Activated naive CD8-positive, alpha-beta T cell treated with anti-CD3 and anti-CD28 coated beads, Interleukin-2, amount 10 ng/mL, durations not matched to agents 7 days and 5 days (primary cell): ENCODE measurements at regions not wholly inside any gene's neighbourhood (a gene's known extent, or its start where the extent isn't known, plus 50 kb on each side); places are given as distances from the start of the nearest gene placed in this dataset.
"Not testable (repeated sequence)": the region's sequence is repeated elsewhere in the genome, so short reads cannot be mapped to it uniquely, and the experiment has no call there.

Experiments used
- ATAC-seq: fragments of 150-1000 bp; cut with Tn5 transposase; one replicate; pipeline ENCODE4 v1.10.0; 2021; ENCODE audit warnings: low read depth, moderate library complexity
- POLR2A ChIA-PET: fragments of 350-600 bp; sonication (Branson Sonifier 250); formaldehyde crosslinking; loops from one replicate; lab custom pipeline; 2021; ENCODE audit warnings: antibody characterized with exemption; lab: Charles Lee
- DNase-seq: peaks from one replicate; pipeline ENCODE4 v3.0.0; 2021
- H3K27ac Mint-ChIP-seq: one replicate; pipeline ENCODE4 v1.8.0; 2022; ENCODE audit warnings: mild to moderate bottlenecking, mixed read lengths
- H3K27me3 Mint-ChIP-seq: one replicate; pipeline ENCODE4 v1.8.0; 2022; ENCODE audit warnings: mild to moderate bottlenecking, moderate library complexity, mixed read lengths
- H3K36me3 Mint-ChIP-seq: one replicate; pipeline ENCODE4 v1.8.0; 2021; ENCODE audit warnings: mild to moderate bottlenecking, mixed read lengths
- H3K4me1 Mint-ChIP-seq: one replicate; pipeline ENCODE4 v1.8.0; 2021; ENCODE audit warnings: mixed read lengths
- H3K4me3 Mint-ChIP-seq: one replicate; pipeline ENCODE4 v1.8.0; 2022; ENCODE audit warnings: mild to moderate bottlenecking, moderate library complexity, mixed read lengths
- H3K9me3 Mint-ChIP-seq: one replicate; pipeline ENCODE4 v1.8.0; 2021; ENCODE audit warnings: mixed read lengths

GRCh38 chr6:167402195-167402686 is 77.4 kb downstream of the TTLL2 start:
- ATAC-seq (no peak), DNase-seq (no peak)
- H3K9me3 Mint-ChIP-seq = no peaks in the 10 kb centered on the region
- H3K27me3 Mint-ChIP-seq = peaks cover 7% of the 10 kb centered on the region
- no peak overlapping the region for H3K4me3 Mint-ChIP-seq
- POLR2A ChIA-PET = no interaction called here
- H3K27ac Mint-ChIP-seq = no peak overlapping the region
- H3K4me1 Mint-ChIP-seq = peaks cover 3% of the 10 kb centered on the region
- H3K36me3 Mint-ChIP-seq = no peaks in the 10 kb centered on the region

- Mint-ChIP-seq H3K36me3 (no peaks in the 10 kb centered on the region), H3K4me1 (peaks cover 3% of the 10 kb centered on the region), H3K27ac (no peak overlapping the region), H3K4me3 (no peak overlapping the region), H3K9me3 (no peaks in the 10 kb centered on the region), H3K27me3 (peaks cover 7% of the 10 kb centered on the region)
- POLR2A ChIA-PET = no interaction called here
- DNase-seq = no peak
- ATAC-seq = no peak
These were observed 78.5 kb downstream of the TTLL2 start for GRCh38 chr6:167403427-167403826.

GRCh38 chr6:167404385-167405049 is 79.6 kb downstream of the TTLL2 start:
- peaks cover 7% of the 10 kb centered on the region for H3K27me3 Mint-ChIP-seq
- H3K9me3 Mint-ChIP-seq = no peaks in the 10 kb centered on the region
- no peak overlapping the region for H3K4me3 Mint-ChIP-seq
- DNase-seq = no peak
- no peak for ATAC-seq
- H3K27ac Mint-ChIP-seq = no peak overlapping the region
- POLR2A ChIA-PET = no interaction called here
- no peaks in the 10 kb centered on the region for H3K36me3 Mint-ChIP-seq
- peaks cover 3% of the 10 kb centered on the region for H3K4me1 Mint-ChIP-seq

GRCh38 chr6:167405778-167406532 is 81.1 kb downstream of the TTLL2 start:
- Mint-ChIP-seq H3K27ac (no peak overlapping the region), H3K4me3 (no peak overlapping the region), H3K9me3 (no peaks in the 10 kb centered on the region), H3K4me1 (peaks cover 3% of the 10 kb centered on the region), H3K36me3 (no peaks in the 10 kb centered on the region), H3K27me3 (peaks cover 7% of the 10 kb centered on the region)
- DNase-seq (no peak), ATAC-seq (no peak)
- POLR2A ChIA-PET = no interaction called here

GRCh38 chr6:167406533-167407238 is 81.8 kb downstream of the TTLL2 start:
- ATAC-seq, H3K4me3 Mint-ChIP-seq, H3K36me3 Mint-ChIP-seq, H3K9me3 Mint-ChIP-seq, H3K4me1 Mint-ChIP-seq, H3K27me3 Mint-ChIP-seq, H3K27ac Mint-ChIP-seq, POLR2A ChIA-PET, DNase-seq: not testable (repeated sequence)

- no peak overlapping the region for H3K27ac Mint-ChIP-seq
- H3K4me3 Mint-ChIP-seq = no peak overlapping the region
- ATAC-seq = no peak
- POLR2A ChIA-PET = no interaction called here
- H3K27me3 Mint-ChIP-seq = peaks cover 7% of the 10 kb centered on the region
- H3K4me1 Mint-ChIP-seq = peaks cover 3% of the 10 kb centered on the region
- no peaks in the 10 kb centered on the region for H3K9me3 Mint-ChIP-seq
- no peak for DNase-seq
- no peaks in the 10 kb centered on the region for H3K36me3 Mint-ChIP-seq
These were observed 82.6 kb downstream of the TTLL2 start for GRCh38 chr6:167407239-167408064.

- POLR2A ChIA-PET = no interaction called here
- peaks cover 3% of the 10 kb centered on the region for H3K4me1 Mint-ChIP-seq
- H3K4me3 Mint-ChIP-seq = no peak overlapping the region
- no peaks in the 10 kb centered on the region for H3K9me3 Mint-ChIP-seq
- no peaks in the 10 kb centered on the region for H3K36me3 Mint-ChIP-seq
- DNase-seq (no peak), ATAC-seq (no peak)
- peaks cover 7% of the 10 kb centered on the region for H3K27me3 Mint-ChIP-seq
- H3K27ac Mint-ChIP-seq = no peak overlapping the region
These were observed 83.5 kb downstream of the TTLL2 start for GRCh38 chr6:167408235-167408869.

GRCh38 chr6:167409079-167409478 is 84.2 kb downstream of the TTLL2 start:
- no peak overlapping the region for H3K4me3 Mint-ChIP-seq
- POLR2A ChIA-PET = no interaction called here
- ATAC-seq (no peak), DNase-seq (no peak)
- H3K9me3 Mint-ChIP-seq = no peaks in the 10 kb centered on the region
- H3K36me3 Mint-ChIP-seq = no peaks in the 10 kb centered on the region
- H3K27me3 Mint-ChIP-seq = peaks cover 4% of the 10 kb centered on the region
- peaks cover 3% of the 10 kb centered on the region for H3K4me1 Mint-ChIP-seq
- no peak overlapping the region for H3K27ac Mint-ChIP-seq

GRCh38 chr6:167409694-167410093 is 84.8 kb downstream of the TTLL2 start:
- POLR2A ChIA-PET = no interaction called here
- Mint-ChIP-seq H3K9me3 (no peaks in the 10 kb centered on the region), H3K4me3 (no peak overlapping the region), H3K4me1 (peaks cover 3% of the 10 kb centered on the region), H3K27me3 (peaks cover 4% of the 10 kb centered on the region), H3K36me3 (no peaks in the 10 kb centered on the region), H3K27ac (no peak overlapping the region)
- no peak for DNase-seq
- no peak for ATAC-seq

- no peak for ATAC-seq
- peaks cover 4% of the 10 kb centered on the region for H3K27me3 Mint-ChIP-seq
- no peak overlapping the region for H3K27ac Mint-ChIP-seq
- no peaks in the 10 kb centered on the region for H3K36me3 Mint-ChIP-seq
- H3K4me1 Mint-ChIP-seq = peaks cover 3% of the 10 kb centered on the region
- POLR2A ChIA-PET = no interaction called here
- DNase-seq = no peak
- H3K4me3 Mint-ChIP-seq = no peak overlapping the region
- no peaks in the 10 kb centered on the region for H3K9me3 Mint-ChIP-seq
These were observed 85.6 kb downstream of the TTLL2 start for GRCh38 chr6:167410462-167410861.

GRCh38 chr6:167412506-167412905 is 87.6 kb downstream of the TTLL2 start:
- Mint-ChIP-seq H3K36me3 (no peaks in the 10 kb centered on the region), H3K4me1 (no peaks in the 10 kb centered on the region), H3K9me3 (no peaks in the 10 kb centered on the region), H3K27me3 (no peaks in the 10 kb centered on the region), H3K4me3 (no peak overlapping the region), H3K27ac (no peak overlapping the region)
- DNase-seq (no peak), ATAC-seq (no peak)
- POLR2A ChIA-PET = no interaction called here

- Mint-ChIP-seq H3K27me3 (peaks cover 2% of the 10 kb centered on the region), H3K4me1 (no peaks in the 10 kb centered on the region), H3K27ac (no peak overlapping the region), H3K9me3 (no peaks in the 10 kb centered on the region), H3K36me3 (no peaks in the 10 kb centered on the region), H3K4me3 (no peak overlapping the region)
- no peak for DNase-seq
- ATAC-seq = no peak
- POLR2A ChIA-PET = interaction anchor here (0.6 kb wide), 1 partner anchor 456 kb away, joined by 3 read pairs; no protein-coding TSS in a partner anchor
These were observed 90.6 kb downstream of the TTLL2 start for GRCh38 chr6:167415441-167415961.
